Ishikawa (cell line): ENCODE measurements at regions not wholly inside any gene's neighbourhood (a gene's known extent, or its start where the extent isn't known, plus 50 kb on each side); places are given as distances from the start of the nearest gene placed in this dataset.

ENCODE experiments used
- CREB1 ChIP-seq: IDR thresholded peaks from 2 replicates; pipeline ENCODE4 v1.6.1; 2012; ENCODE audit warnings: low read depth
- EGR1 ChIP-seq: IDR thresholded peaks from 2 replicates; pipeline ENCODE4 v1.6.1; 2012
- EP300 ChIP-seq: IDR thresholded peaks from 2 replicates; pipeline ENCODE4 v1.6.1; 2012; ENCODE audit warnings: borderline replicate concordance
- FOXM1 ChIP-seq: IDR thresholded peaks from 2 replicates; pipeline ENCODE4 v1.6.1; 2012; ENCODE audit warnings: low read depth, borderline replicate concordance
- RAD21 ChIP-seq: IDR thresholded peaks from 2 replicates; pipeline ENCODE4 v1.6.1; 2012; ENCODE audit warnings: low read depth
- YY1 ChIP-seq: IDR thresholded peaks from 2 replicates; pipeline ENCODE4 v1.6.1; 2012; ENCODE audit warnings: low read depth
- TF ChIP-seq, protein P1 (sequence below): IDR thresholded peaks from 2 replicates; pipeline ENCODE4 v1.6.1; 2012

DNA sequence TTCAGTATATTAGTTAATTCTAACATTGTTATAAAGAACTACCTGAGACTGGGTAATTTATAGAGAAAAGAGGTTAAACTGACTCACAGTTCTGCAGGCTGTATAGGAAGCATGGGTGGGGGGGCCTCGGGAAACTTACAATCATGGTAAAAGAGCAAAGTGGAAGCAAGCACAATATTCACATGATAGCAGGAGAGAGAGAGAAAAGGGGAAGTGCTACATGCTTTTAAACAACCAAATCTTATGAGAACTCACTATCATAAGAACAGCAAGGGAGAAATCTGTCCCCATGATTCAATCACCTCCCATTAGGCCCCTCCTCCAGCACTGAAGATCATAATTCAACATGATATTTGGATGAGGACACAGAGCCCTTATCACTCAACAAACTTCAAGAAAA lies 324.9 kb downstream of the ZNF608 start:
- TF ChIP-seq, protein P1, sequence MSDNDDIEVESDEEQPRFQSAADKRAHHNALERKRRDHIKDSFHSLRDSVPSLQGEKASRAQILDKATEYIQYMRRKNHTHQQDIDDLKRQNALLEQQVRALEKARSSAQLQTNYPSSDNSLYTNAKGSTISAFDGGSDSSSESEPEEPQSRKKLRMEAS = no peak
- TF ChIP-seq YY1 = no peak
- TF ChIP-seq EP300 = no peak
- no peak for TF ChIP-seq RAD21
- TF ChIP-seq CREB1 = no peak
- TF ChIP-seq FOXM1 = no peak
- no peak for TF ChIP-seq EGR1
